ENCODE measurements at regions not wholly inside any gene's neighbourhood (a gene's known extent, or its start where the extent isn't known, plus 50 kb on each side); places are given as distances from the start of the nearest gene placed in this dataset.

DNA sequence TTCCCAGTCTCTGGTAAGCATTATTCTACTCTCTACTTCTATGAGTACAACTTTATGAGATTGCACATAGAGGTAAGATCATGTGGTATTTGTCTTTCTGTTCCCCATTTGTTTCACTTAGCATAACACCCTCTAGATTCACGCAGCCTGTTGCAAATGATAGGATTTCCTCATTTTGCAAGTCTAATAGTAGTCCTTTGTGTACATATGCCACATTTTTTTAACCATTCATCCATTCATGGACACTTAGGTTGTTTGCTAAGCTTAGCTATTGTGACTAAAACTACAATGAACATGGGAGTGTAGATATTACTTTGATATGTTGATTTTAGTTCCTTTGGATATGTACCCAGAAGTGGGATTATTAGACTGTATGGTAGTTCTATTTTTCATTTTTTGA, 717.9 kb upstream of the ALCAM start:
- no peaks in the 10 kb centered on the region for H3K36me3 Mint-ChIP-seq (ENCODE audit: low read depth)
- ChIA-PET CTCF (no interaction called here), POLR2A (no interaction called here)

DNA sequence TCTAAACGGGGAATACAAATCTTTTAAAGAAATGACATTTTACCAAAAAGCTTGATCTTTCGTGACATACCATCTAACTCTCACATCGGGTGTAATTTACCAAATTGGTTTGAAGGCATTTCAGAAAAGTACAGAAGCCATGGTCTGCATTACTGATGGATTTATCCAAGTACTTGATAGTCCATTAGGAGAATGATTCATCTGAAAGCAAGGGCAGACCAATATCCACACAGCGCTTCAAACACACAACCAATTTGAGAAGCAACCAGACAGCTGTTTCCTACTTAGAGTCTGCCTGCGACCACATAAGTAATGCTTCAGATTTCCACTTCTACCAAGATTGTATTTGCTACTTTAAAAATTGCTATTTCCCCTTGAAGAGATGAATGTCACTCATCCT, 697.6 kb upstream of the ALCAM start:
- Mint-ChIP-seq H3K9me3 (ENCODE audit: low read depth) (no peaks in the 10 kb centered on the region), H3K4me3 (no peak overlapping the region), H3K27me3 (no peaks in the 10 kb centered on the region), H3K36me3 (ENCODE audit: low read depth) (no peaks in the 10 kb centered on the region), H3K27ac (no peak overlapping the region), H3K4me1 (no peaks in the 10 kb centered on the region)
- DNase-seq (no peak), ATAC-seq (no peak)
- intact Hi-C loops (cut with DNase I, micrococcal nuclease): no loop called here
- ChIA-PET POLR2A (no interaction called here), CTCF (interaction anchor here (1.1 kb wide), 1 partner anchor 9 kb away, joined by 3 read pairs; no protein-coding TSS in a partner anchor)

More for the DNA sequence above, 717.9 kb upstream of the ALCAM start:
- intact Hi-C loops (cut with DNase I, micrococcal nuclease): no loop called here
- Mint-ChIP-seq H3K4me3 (no peak overlapping the region), H3K9me3 (ENCODE audit: low read depth) (no peaks in the 10 kb centered on the region), H3K27me3 (no peaks in the 10 kb centered on the region), H3K27ac (no peak overlapping the region), H3K4me1 (no peaks in the 10 kb centered on the region)
- DNase-seq (no peak), ATAC-seq (no peak)

DNA sequence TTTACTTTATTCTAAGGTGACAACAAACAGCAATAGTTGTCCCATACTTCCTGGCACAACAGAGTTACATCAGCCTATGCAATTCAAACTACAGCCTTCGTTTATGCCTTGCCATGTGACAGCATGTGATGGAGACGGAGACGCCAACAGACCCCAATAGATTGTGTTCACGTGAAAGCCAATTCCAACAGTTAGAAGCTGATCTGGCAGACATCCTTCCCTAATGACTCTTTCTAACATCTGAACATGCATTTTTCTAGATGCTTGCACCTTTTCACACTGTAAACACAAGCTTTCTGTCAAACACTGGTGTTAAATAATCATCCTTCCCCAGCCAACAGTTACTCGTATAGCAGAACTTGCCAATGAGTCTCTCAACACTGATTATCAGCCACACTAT, 694.4 kb upstream of the ALCAM start:
- ChIA-PET POLR2A (no interaction called here), CTCF (no interaction called here)
- Mint-ChIP-seq H3K9me3 (ENCODE audit: low read depth) (no peaks in the 10 kb centered on the region), H3K27me3 (no peaks in the 10 kb centered on the region), H3K36me3 (ENCODE audit: low read depth) (no peaks in the 10 kb centered on the region), H3K27ac (no peak overlapping the region), H3K4me3 (no peak overlapping the region), H3K4me1 (no peaks in the 10 kb centered on the region)
- DNase-seq (no peak), ATAC-seq (no peak)
- intact Hi-C loops (cut with DNase I, micrococcal nuclease): no loop called here

DNA sequence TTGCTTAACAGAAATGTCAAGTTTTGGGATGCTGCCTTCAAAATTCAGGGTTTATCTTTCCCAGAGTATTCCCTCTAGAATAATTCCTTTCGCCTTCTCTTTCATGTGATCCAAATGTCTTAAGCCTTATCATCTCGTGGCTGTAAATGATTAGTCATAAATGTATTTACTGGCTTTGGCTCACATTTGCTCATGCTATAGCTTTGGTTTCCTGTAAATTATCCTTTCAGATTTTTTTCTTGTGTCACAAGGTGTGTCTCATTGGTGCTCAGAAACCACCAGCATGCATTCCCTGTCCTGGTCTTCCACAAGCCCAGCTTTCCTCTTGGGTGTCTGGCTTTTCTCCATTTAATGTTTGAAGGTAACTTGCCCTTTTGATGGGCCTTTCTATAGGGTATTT, 692.7 kb upstream of the ALCAM start:
- Mint-ChIP-seq H3K27me3 (peaks cover 2% of the 10 kb centered on the region), H3K27ac (no peak overlapping the region), H3K4me1 (no peaks in the 10 kb centered on the region), H3K4me3 (no peak overlapping the region), H3K36me3 (ENCODE audit: low read depth) (no peaks in the 10 kb centered on the region), H3K9me3 (ENCODE audit: low read depth) (no peaks in the 10 kb centered on the region)
- CTCF ChIA-PET: no interaction called here
- no peak for DNase-seq
- ATAC-seq: no peak
- intact Hi-C loops (cut with DNase I, micrococcal nuclease): no loop called here
- POLR2A ChIA-PET: no interaction called here

DNA sequence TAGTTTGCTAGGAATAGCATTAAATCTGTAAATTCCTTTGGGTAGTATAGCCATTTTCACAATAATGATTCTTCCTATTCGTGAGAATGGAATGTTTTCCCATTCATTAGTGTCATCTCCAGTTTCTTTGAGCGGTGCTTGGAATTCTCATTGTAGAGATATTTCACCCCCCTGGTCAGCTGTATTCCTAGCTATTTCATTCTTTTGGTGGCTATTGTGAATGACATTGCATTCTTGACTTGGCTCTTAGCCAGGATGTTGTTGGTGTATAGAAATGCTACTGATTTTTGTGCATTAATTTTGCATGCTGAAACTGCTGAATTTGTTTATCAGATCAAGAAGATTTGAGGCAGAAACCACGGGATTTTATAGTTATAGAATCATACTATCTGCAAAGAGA, 690.5 kb upstream of the ALCAM start:
- CTCF ChIA-PET: no interaction called here
- intact Hi-C loops (cut with DNase I, micrococcal nuclease): no loop called here
- Mint-ChIP-seq H3K36me3 (ENCODE audit: low read depth) (no peaks in the 10 kb centered on the region), H3K27ac (no peak overlapping the region), H3K4me3 (no peak overlapping the region), H3K27me3 (peaks cover 2% of the 10 kb centered on the region), H3K9me3 (ENCODE audit: low read depth) (no peaks in the 10 kb centered on the region), H3K4me1 (no peaks in the 10 kb centered on the region)
- DNase-seq (no peak), ATAC-seq (no peak)
- POLR2A ChIA-PET: no interaction called here

DNA sequence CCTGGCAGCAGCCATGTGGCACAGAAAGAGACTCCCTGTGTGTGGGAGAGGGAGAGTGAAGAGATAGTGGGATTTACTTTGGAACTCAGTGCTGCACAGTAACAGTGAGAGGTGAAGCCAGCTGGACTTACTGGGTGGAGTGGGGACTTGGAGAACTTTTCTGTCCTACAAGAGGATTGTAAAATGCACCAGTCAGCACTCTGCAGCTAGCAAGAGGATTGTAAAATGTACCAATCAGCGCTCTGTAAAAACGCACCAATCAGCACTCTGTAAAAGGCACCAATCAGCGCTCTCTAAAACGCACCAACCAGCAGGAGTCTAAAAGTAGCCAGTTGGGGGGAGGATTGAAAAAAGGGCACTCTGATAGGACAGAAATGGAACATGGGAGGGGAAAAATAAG, 688.8 kb upstream of the ALCAM start:
- Mint-ChIP-seq H3K9me3 (ENCODE audit: low read depth) (no peaks in the 10 kb centered on the region), H3K27ac (no peak overlapping the region), H3K36me3 (ENCODE audit: low read depth) (no peaks in the 10 kb centered on the region), H3K4me1 (no peaks in the 10 kb centered on the region), H3K27me3 (peaks cover 2% of the 10 kb centered on the region), H3K4me3 (no peak overlapping the region)
- CTCF ChIA-PET: interaction anchor here (1.3 kb wide), 1 partner anchor 9 kb away, joined by 3 read pairs; no protein-coding TSS in a partner anchor
- DNase-seq (no peak), ATAC-seq (no peak)
- POLR2A ChIA-PET: no interaction called here
- intact Hi-C loops (cut with DNase I, micrococcal nuclease): no loop called here

DNA sequence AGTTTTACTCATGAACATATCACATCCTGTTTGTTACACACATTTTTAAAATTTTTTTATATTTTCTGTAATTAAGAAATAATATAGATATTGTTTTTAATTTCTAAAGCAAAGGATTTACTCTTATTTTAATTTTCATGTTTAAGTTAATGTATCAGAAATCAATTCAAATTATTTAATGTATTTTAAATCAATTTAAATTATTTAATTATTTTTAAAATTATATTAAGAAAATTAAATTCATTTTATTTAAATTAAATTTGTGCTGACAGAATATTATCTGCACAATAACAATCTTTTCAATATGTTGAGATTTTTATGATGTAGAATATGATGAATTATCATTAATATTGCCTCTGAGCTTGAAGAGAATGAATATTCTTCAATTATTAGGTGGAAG, 681.2 kb upstream of the ALCAM start:
- Mint-ChIP-seq H3K27me3 (no peaks in the 10 kb centered on the region), H3K9me3 (ENCODE audit: low read depth) (peaks cover 6% of the 10 kb centered on the region), H3K36me3 (ENCODE audit: low read depth) (no peaks in the 10 kb centered on the region), H3K4me3 (no peak overlapping the region), H3K27ac (no peak overlapping the region), H3K4me1 (no peaks in the 10 kb centered on the region)
- no peak for ATAC-seq
- CTCF ChIA-PET: no interaction called here
- intact Hi-C loops (cut with DNase I, micrococcal nuclease): no loop called here
- no peak for DNase-seq
- POLR2A ChIA-PET: no interaction called here

DNA sequence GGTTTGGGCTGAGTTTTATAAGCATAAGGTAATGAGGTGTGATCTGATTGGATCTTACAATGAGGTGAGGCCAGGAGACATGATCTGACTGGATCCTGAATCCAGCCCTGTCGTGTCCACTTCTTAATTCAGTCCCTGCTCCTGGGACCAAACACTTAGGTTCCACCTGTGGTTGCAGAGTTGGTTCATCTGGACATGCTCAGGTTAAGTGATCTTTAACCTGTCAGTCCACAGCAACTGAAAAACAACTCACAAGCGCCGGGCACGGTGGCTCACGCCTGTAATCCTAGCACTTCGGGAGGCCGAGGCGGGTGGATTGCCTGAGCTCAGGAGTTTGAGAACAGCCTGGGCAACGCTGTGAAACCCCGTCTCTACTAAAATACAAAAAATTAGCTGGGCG, 679.3 kb upstream of the ALCAM start:
- ChIA-PET POLR2A (no interaction called here), CTCF (no interaction called here)
- Mint-ChIP-seq H3K4me1 (no peaks in the 10 kb centered on the region), H3K27ac (no peak overlapping the region), H3K9me3 (ENCODE audit: low read depth) (peaks cover 6% of the 10 kb centered on the region), H3K36me3 (ENCODE audit: low read depth) (no peaks in the 10 kb centered on the region), H3K27me3 (no peaks in the 10 kb centered on the region), H3K4me3 (no peak overlapping the region)
- intact Hi-C loops (cut with DNase I, micrococcal nuclease): no loop called here
- DNase-seq: no peak
- ATAC-seq: no peak

DNA sequence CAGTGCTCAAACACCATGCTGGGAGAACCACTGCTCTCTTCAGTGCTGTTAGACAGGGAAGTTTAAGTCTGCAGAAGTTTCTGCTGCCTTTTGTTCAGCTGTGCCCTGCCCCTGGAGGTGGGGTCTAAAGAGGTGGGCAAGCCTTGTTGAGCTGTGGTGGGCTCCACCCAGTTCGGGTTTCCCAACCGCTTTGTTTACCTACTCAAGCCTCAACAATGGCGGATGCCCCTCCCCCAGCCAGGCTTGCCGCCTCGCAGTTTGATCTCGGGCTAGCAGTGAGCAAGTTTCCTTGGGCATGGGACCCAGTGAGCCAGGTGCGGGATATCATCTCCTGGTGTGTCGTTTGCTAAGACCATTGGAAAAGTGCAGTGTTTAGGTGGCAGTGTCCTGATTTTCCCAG, 670.2 kb upstream of the ALCAM start:
- ATAC-seq (no peak), DNase-seq (no peak)
- Mint-ChIP-seq H3K9me3 (ENCODE audit: low read depth) (no peaks in the 10 kb centered on the region), H3K36me3 (ENCODE audit: low read depth) (no peaks in the 10 kb centered on the region), H3K4me1 (no peaks in the 10 kb centered on the region), H3K4me3 (no peak overlapping the region), H3K27me3 (no peaks in the 10 kb centered on the region), H3K27ac (no peak overlapping the region)
- CTCF ChIA-PET: no interaction called here
- POLR2A ChIA-PET: no interaction called here
- intact Hi-C loops (cut with DNase I, micrococcal nuclease): no loop called here

DNA sequence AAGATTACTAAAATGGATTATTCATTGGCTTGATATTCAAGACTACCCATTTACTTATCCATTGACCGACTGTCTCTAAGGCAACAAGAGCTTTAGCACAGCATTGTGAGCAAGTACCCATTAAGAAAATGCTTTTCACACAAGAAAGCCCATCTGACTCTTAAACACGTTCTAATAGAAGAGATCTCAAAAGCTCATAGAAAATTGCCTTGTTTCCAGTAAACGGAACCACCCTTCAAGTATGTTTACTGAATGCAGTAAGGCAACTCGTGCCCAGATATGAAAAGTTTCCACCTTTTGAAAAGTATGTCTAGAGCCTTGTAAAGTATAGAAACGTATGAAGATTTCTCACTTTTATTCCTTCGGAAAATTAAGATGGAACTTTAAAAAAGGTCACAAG, 655.3 kb upstream of the ALCAM start:
- POLR2A ChIA-PET: no interaction called here

DNA sequence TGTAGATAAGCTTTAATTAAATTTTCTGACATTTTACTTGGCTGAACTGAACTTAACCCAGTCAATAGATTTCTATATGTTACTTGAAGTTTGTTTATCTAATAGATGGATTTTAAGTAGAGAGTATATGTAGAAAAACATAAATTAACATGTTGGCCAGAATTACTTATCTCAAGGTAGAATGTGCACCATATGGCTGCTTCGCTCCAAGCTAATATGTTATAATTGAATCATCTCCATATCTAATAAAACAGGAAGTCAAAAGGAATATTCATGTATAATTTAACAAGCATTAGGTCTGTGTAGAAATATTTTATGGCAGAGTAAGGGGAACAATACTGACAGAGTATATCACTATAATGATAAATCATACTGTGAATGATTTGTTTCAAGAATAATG, 650.7 kb upstream of the ALCAM start:
- DNase-seq (no peak), ATAC-seq (no peak)
- Mint-ChIP-seq H3K27ac (no peak overlapping the region), H3K4me3 (no peak overlapping the region), H3K9me3 (ENCODE audit: low read depth) (no peaks in the 10 kb centered on the region), H3K27me3 (no peaks in the 10 kb centered on the region), H3K36me3 (ENCODE audit: low read depth) (no peaks in the 10 kb centered on the region), H3K4me1 (no peaks in the 10 kb centered on the region)
- CTCF ChIA-PET: no interaction called here
- POLR2A ChIA-PET: no interaction called here
- intact Hi-C loops (cut with DNase I, micrococcal nuclease): no loop called here

More for the DNA sequence above, 655.3 kb upstream of the ALCAM start:
- ATAC-seq (no peak), DNase-seq (no peak)
- H3K4me3 Mint-ChIP-seq: no peak overlapping the region
- no peaks in the 10 kb centered on the region for H3K4me1 Mint-ChIP-seq
- no peaks in the 10 kb centered on the region for H3K27me3 Mint-ChIP-seq
- no peaks in the 10 kb centered on the region for H3K9me3 Mint-ChIP-seq (ENCODE audit: low read depth)
- CTCF ChIA-PET: interaction anchor here (0.5 kb wide), 1 partner anchor 801 kb away, joined by 3 read pairs; no protein-coding TSS in a partner anchor
- H3K36me3 Mint-ChIP-seq (ENCODE audit: low read depth): no peaks in the 10 kb centered on the region
- intact Hi-C loops (cut with DNase I, micrococcal nuclease): no loop called here
- H3K27ac Mint-ChIP-seq: no peak overlapping the region

DNA sequence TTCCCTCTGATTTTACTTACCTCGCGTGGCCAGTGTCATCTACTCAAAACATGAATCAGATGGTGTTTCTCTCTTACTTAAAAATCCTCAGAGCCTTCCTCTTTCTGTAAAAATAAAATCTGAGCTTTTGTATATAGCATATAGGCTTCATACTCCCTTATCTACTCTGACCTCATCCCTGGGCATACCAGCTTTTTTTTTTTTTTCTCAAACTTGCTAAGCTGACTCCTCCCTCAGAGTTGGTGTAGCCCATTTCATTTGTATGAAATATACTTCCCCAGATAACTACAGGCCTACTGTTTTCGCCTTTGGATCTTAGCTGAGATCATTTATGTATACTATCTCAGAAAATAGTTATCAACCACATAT, 648.9 kb upstream of the ALCAM start:
- Mint-ChIP-seq H3K27me3 (no peaks in the 10 kb centered on the region), H3K4me3 (no peak overlapping the region), H3K27ac (no peak overlapping the region), H3K9me3 (ENCODE audit: low read depth) (no peaks in the 10 kb centered on the region), H3K36me3 (ENCODE audit: low read depth) (no peaks in the 10 kb centered on the region), H3K4me1 (no peaks in the 10 kb centered on the region)
- intact Hi-C loops (cut with DNase I, micrococcal nuclease): no loop called here
- ATAC-seq: no peak
- CTCF ChIA-PET: interaction anchor here (0.8 kb wide), 1 partner anchor 528 kb away, joined by 3 read pairs; no protein-coding TSS in a partner anchor
- POLR2A ChIA-PET: no interaction called here
- DNase-seq: no peak

DNA sequence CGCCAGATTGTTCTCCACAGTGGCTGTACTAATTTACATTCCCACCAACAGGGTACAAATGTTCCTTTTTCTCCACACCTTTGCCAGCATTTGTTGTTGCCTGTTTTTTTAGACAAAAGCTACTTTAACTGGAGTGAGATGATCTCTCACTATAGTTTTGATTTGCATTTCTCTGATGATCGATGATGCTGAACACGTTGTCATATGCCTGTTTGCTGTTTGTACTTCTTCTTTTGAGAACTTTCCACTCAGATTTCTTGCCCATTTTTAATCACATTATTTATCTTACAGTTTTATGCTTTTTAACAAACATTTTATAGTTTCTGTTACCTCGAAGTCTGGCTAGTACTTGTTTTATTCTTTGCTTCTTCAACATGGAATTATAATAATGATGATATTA, 643.7 kb upstream of the ALCAM start:
- Mint-ChIP-seq H3K9me3 (ENCODE audit: low read depth) (no peaks in the 10 kb centered on the region), H3K27ac (no peak overlapping the region), H3K36me3 (ENCODE audit: low read depth) (no peaks in the 10 kb centered on the region), H3K4me1 (no peaks in the 10 kb centered on the region), H3K27me3 (no peaks in the 10 kb centered on the region), H3K4me3 (no peak overlapping the region)
- DNase-seq: no peak
- ChIA-PET POLR2A (no interaction called here), CTCF (no interaction called here)
- intact Hi-C loops (cut with DNase I, micrococcal nuclease): no loop called here
- no peak for ATAC-seq
